ENCODE measurements at regions not wholly inside any gene's neighbourhood (a gene's known extent, or its start where the extent isn't known, plus 50 kb on each side); places are given as distances from the start of the nearest gene placed in this dataset.

- TF ChIP-seq NFIC (IDR thresholded peaks at IDR 0.05; ENCODE audit: low read length) = no peak
- no peak for TF ChIP-seq SSRP1 (CRISPR knock-in tag; IDR thresholded peaks at IDR 0.05)
- TF ChIP-seq HNRNPUL1 (IDR thresholded peaks at IDR 0.05; ENCODE audit: low read depth, low read length) = no peak
- TF ChIP-seq ZNF275 (CRISPR knock-in tag; IDR thresholded peaks at IDR 0.05; ENCODE audit: borderline replicate concordance) = no peak
- no peak for TF ChIP-seq DNMT1 (CRISPR knock-in tag; IDR thresholded peaks at IDR 0.05)
- no peak for TF ChIP-seq BRD4 (CRISPR knock-in tag; IDR thresholded peaks at IDR 0.05)
- TF ChIP-seq ZFX (CRISPR knock-in tag; IDR thresholded peaks at IDR 0.05; ENCODE audit: low read depth) = no peak
- no peak for TF ChIP-seq ZNF780A (CRISPR knock-in tag; IDR thresholded peaks at IDR 0.05)
- no peak for TF ChIP-seq ZNF607 (CRISPR knock-in tag; IDR thresholded peaks at IDR 0.05; ENCODE audit: borderline replicate concordance)
- no peak for TF ChIP-seq ZNF510 (CRISPR knock-in tag; IDR thresholded peaks at IDR 0.05; ENCODE audit: low read depth)
- no peak for TF ChIP-seq JUN (CRISPR knock-in tag; IDR thresholded peaks at IDR 0.05)
Observed at GRCh38 chr4:3709061-3709845, 56.9 kb upstream of the ADRA2C start.
